Naive thymus-derived CD4-positive, alpha-beta T cell (primary cell): ENCODE measurements at regions not wholly inside any gene's neighbourhood (a gene's known extent, or its start where the extent isn't known, plus 50 kb on each side); places are given as distances from the start of the nearest gene placed in this dataset.

Experiments used
- ATAC-seq: fragments of 150-1000 bp; cut with Tn5 transposase; 2 replicates; pipeline ENCODE4 v1.10.0; 2021; ENCODE audit warnings: mild to moderate bottlenecking, moderate library complexity
- CTCF ChIA-PET: fragments of 350-600 bp; sonication (Branson Sonifier 250); formaldehyde crosslinking; loops from one replicate; lab custom pipeline; 2021; ENCODE audit warnings: antibody characterized with exemption; lab: Charles Lee
- POLR2A ChIA-PET: fragments of 350-600 bp; sonication (Branson Sonifier 250); formaldehyde crosslinking; loops from one replicate; lab custom pipeline; 2021; ENCODE audit warnings: antibody characterized with exemption, inconsistent platforms; lab: Charles Lee
- DNase-seq, 9 donors: peaks; one replicate each; pipeline versions ENCODE4 v3.0.0 to v3.0.0-alpha.2; 2020 to 2022; ENCODE audit warnings: mixed read lengths in 1 of 9
- H3K27ac ChIP-seq: one replicate; pipeline ENCODE4 v1.7.0; 2013; ENCODE audit warnings: mild to moderate bottlenecking, low read depth, low read length, moderate library complexity
- H3K27me3 ChIP-seq, 2 donors: one replicate each; pipeline ENCODE4 v1.7.0; 2013; ENCODE audit warnings: low read length in 2 of 2, mild to moderate bottlenecking in 2 of 2, moderate library complexity in 2 of 2; ENCODE audit not compliant: control insufficient read depth in 2 of 2, insufficient read depth in 2 of 2
- H3K36me3 ChIP-seq, 3 experiments: 1 replicate in 2 of 3; 2 replicates in 1 of 3; pipeline ENCODE4 v1.7.0; 2013; ENCODE audit warnings: low read length in 3 of 3, mild to moderate bottlenecking in 3 of 3, moderate library complexity in 1 of 3; ENCODE audit not compliant: insufficient read depth in 3 of 3, control insufficient read depth in 2 of 3
- H3K4me1 ChIP-seq, 2 donors: one replicate each; pipeline ENCODE4 v1.7.0; 2013; ENCODE audit warnings: low read length in 2 of 2, mild to moderate bottlenecking in 2 of 2, moderate library complexity in 1 of 2; ENCODE audit not compliant: control insufficient read depth in 2 of 2, insufficient read depth in 2 of 2
- H3K4me3 ChIP-seq: 2 replicates; pipeline ENCODE4 v1.7.0; 2013; ENCODE audit warnings: mild to moderate bottlenecking, low read length
- H3K9me3 ChIP-seq, 3 experiments: 1 replicate in 2 of 3; 2 replicates in 1 of 3; pipeline ENCODE4 v1.7.0; 2013; ENCODE audit warnings: low read length in 3 of 3; ENCODE audit not compliant: control insufficient read depth in 2 of 3
- H3K27ac Mint-ChIP-seq, 9 donors: one replicate each; pipeline ENCODE4 v1.8.0; 2020 to 2022; ENCODE audit warnings: mixed read lengths in 9 of 9, mild to moderate bottlenecking in 8 of 9, moderate library complexity in 5 of 9, inconsistent platforms in 2 of 9
- H3K27me3 Mint-ChIP-seq, 5 donors: one replicate each; pipeline ENCODE4 v1.8.0; 2021 to 2022; ENCODE audit warnings: mixed read lengths in 5 of 5, mild to moderate bottlenecking in 1 of 5
- H3K36me3 Mint-ChIP-seq, 5 donors: one replicate each; pipeline ENCODE4 v1.8.0; 2020 to 2022; ENCODE audit warnings: mixed read lengths in 5 of 5, mild to moderate bottlenecking in 3 of 5, inconsistent platforms in 1 of 5
- H3K4me1 Mint-ChIP-seq, 7 donors: one replicate each; pipeline ENCODE4 v1.8.0; 2020 to 2022; ENCODE audit warnings: mixed read lengths in 7 of 7, mild to moderate bottlenecking in 3 of 7, inconsistent platforms in 1 of 7
- H3K4me3 Mint-ChIP-seq, 10 donors: one replicate each; pipeline ENCODE4 v1.8.0; 2020 to 2022; ENCODE audit warnings: mild to moderate bottlenecking in 10 of 10, mixed read lengths in 10 of 10, moderate library complexity in 6 of 10, inconsistent platforms in 2 of 10
- H3K9me3 Mint-ChIP-seq, 11 donors: one replicate each; pipeline ENCODE4 v1.8.0; 2020 to 2022; ENCODE audit warnings: mixed read lengths in 11 of 11, mild to moderate bottlenecking in 4 of 11, inconsistent platforms in 1 of 11, moderate library complexity in 1 of 11
- intact Hi-C, 2 donors: fragments of 100-400 bp; cut with micrococcal nuclease; formaldehyde crosslinking; loops; one replicate each; pipeline ENCODE4 v1.15.1; 2023

DNA sequence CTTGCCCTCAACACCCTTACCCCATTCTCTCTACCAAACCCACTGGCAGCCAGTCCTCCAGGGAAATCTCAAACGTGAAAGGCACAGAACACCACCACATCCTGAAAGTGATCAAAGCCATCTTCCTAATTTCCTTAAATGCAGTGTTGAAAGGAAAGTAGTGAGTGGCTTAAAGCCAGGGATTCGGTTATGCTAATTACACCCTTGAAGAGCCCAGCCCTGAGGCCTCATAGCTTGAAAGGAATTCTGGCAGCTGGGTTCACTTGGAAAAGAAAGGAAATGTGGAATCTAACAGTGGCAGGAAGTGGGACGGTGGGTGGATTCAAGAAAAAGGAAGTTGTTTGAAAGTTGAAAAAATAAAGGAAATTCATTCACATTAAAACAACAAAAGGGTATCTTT lies 73.0 kb upstream of the FICD start:
- H3K9me3 ChIP-seq: no peaks in the 10 kb centered on the region
- DNase-seq (no peak), ATAC-seq (no peak)
- intact Hi-C loops: no loop called here
- Mint-ChIP-seq H3K27me3 (peaks cover 4 to 46% (median 40%) of the 10 kb centered on the region in 5 donors), H3K36me3 (peaks cover 0 to 4% (median 0%) of the 10 kb centered on the region in 5 donors), H3K9me3 (peaks cover 0 to 5% (median 0%) of the 10 kb centered on the region in 11 donors), H3K27ac (peak overlapping the region in 1 of 9 donors; percentile 28), H3K4me1 (peaks cover 0 to 4% (median 0%) of the 10 kb centered on the region in 7 donors), H3K4me3 (no peak overlapping the region)
- ChIA-PET POLR2A (no interaction called here), CTCF (no interaction called here)
- no peaks in the 10 kb centered on the region for H3K27me3 ChIP-seq
- no peak overlapping the region for H3K27ac ChIP-seq
- H3K36me3 ChIP-seq: no peaks in the 10 kb centered on the region
- H3K4me3 ChIP-seq: no peak overlapping the region
- H3K4me1 ChIP-seq: no peaks in the 10 kb centered on the region

DNA sequence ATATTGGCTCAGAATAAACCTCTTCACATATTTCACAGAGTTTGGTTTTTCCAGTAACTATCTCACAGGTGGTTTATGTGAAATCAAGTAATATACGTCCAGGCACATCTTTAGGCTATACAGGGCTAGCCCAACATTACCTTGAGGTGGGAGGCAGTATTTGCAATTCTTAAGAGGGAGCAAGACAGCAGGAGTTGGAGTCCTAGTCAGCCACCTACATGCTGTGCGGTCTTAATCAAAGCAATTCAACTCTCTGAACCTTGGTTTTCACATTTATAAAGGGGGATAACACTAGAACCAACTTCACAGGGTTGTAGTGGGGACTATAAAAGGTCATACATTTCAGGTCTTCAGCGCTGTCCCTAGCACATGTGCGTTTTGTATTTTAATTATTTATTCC lies 73.5 kb upstream of the FICD start:
- intact Hi-C loops: no loop called here
- H3K4me1 Mint-ChIP-seq: peaks cover 0 to 4% (median 0%) of the 10 kb centered on the region in 7 donors
- DNase-seq: no peak
- POLR2A ChIA-PET: no interaction called here
- peaks cover 0 to 4% (median 0%) of the 10 kb centered on the region in 5 donors for H3K36me3 Mint-ChIP-seq
- Histone ChIP-seq H3K4me3 (no peak overlapping the region), H3K27ac (no peak overlapping the region), H3K4me1 (no peaks in the 10 kb centered on the region), H3K9me3 (no peaks in the 10 kb centered on the region), H3K36me3 (no peaks in the 10 kb centered on the region), H3K27me3 (no peaks in the 10 kb centered on the region)
- H3K4me3 Mint-ChIP-seq: no peak overlapping the region
- no peak overlapping the region for H3K27ac Mint-ChIP-seq
- peaks cover 0 to 5% (median 0%) of the 10 kb centered on the region in 11 donors for H3K9me3 Mint-ChIP-seq
- CTCF ChIA-PET: no interaction called here
- peaks cover 0 to 41% (median 37%) of the 10 kb centered on the region in 5 donors for H3K27me3 Mint-ChIP-seq
- ATAC-seq: no peak

DNA sequence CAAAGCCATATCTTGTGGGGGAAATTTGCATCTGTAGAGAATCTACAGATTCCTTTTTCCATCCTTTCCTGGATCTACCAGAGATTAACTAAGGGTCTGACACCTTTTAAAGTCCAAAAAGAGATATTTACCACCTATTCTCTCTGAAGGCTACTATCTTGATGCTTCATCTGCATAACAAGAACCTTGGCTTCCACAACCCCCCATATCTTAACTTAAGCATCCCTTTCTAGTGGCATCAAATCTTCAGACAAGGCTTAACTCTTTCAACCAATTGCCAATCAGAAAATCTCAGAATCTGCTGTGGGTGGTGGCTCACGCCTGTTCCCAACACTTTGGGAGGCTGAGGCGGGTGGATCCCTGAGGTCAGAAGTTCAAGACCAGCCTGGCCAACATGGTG lies 74.3 kb upstream of the FICD start:
- H3K9me3 ChIP-seq: no peaks in the 10 kb centered on the region
- intact Hi-C loops: no loop called here
- H3K27me3 ChIP-seq: no peaks in the 10 kb centered on the region
- no peaks in the 10 kb centered on the region for H3K4me1 ChIP-seq
- Mint-ChIP-seq H3K9me3 (peaks cover 0 to 5% (median 0%) of the 10 kb centered on the region in 11 donors), H3K27me3 (peaks cover 0 to 43% (median 34%) of the 10 kb centered on the region in 5 donors), H3K27ac (no peak overlapping the region), H3K4me3 (no peak overlapping the region), H3K36me3 (peaks cover 0 to 4% (median 0%) of the 10 kb centered on the region in 5 donors), H3K4me1 (peaks cover 0 to 4% (median 0%) of the 10 kb centered on the region in 7 donors)
- ChIA-PET POLR2A (no interaction called here), CTCF (no interaction called here)
- DNase-seq: no peak
- H3K4me3 ChIP-seq: no peak overlapping the region
- no peak overlapping the region for H3K27ac ChIP-seq
- H3K36me3 ChIP-seq: no peaks in the 10 kb centered on the region
- no peak for ATAC-seq

DNA sequence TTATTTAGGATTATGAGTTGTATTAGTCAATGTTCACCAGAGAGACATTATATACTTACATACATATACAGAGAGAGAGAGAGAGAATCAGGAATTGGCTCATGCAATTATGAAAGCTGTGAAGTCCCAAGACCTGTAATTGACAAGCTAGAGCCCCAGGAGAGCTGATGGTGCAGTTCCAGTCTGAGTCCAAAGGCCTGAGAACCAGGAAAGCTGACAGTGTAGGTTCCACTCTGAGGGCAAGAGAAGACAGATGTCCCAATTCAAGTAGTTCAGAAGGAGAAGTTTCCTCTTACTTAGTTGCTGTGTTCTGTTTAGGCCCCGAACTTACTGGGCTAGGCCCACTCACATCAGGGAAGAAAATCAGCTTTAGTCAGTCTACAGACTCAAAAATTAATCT lies 76.4 kb upstream of the FICD start:
- Mint-ChIP-seq H3K9me3 (peaks cover 0 to 5% (median 0%) of the 10 kb centered on the region in 11 donors), H3K4me3 (no peak overlapping the region), H3K36me3 (peaks cover 0 to 4% (median 0%) of the 10 kb centered on the region in 5 donors), H3K27ac (no peak overlapping the region), H3K27me3 (peaks cover 0 to 38% (median 30%) of the 10 kb centered on the region in 5 donors), H3K4me1 (peaks cover 0 to 4% (median 0%) of the 10 kb centered on the region in 7 donors)
- Histone ChIP-seq H3K9me3 (no peaks in the 10 kb centered on the region), H3K27ac (no peak overlapping the region), H3K4me3 (no peak overlapping the region), H3K27me3 (no peaks in the 10 kb centered on the region), H3K4me1 (no peaks in the 10 kb centered on the region), H3K36me3 (no peaks in the 10 kb centered on the region)
- no peak for DNase-seq
- intact Hi-C loops: no loop called here
- CTCF ChIA-PET: no interaction called here
- no peak for ATAC-seq
- POLR2A ChIA-PET: no interaction called here

DNA sequence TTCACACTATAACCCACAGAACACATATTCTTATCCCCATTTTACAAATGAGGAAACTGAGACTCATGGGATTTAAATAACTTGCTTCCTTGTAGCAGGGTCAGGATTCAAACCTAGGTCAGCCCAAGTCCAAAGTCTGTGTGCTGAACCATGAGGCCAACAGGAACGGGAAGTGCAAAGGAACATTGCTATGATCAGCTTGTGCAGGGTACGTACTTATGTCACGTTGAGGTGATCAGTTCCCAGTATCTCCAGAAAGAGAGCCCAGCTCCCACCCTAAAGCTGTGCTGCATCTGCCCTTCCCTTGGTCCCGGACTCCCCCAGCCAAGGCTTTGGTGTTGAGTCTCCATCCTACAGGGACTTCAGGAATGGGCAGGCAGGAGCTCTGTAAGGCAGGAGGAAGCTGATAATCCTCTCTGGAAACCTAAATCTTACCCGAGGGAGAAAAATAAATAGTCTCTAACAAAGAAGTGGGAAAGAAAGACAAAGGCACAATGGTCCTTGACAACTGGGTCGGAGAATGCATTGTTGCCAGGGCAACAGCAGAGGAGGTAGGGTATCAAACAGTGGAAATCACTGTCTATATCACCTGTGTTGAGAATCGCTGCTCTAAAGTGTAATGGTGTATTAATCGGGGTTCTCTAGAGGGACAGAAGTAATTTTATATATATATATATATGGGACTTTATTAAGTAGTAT lies 82.5 kb upstream of the FICD start:
- no peak overlapping the region for H3K4me3 Mint-ChIP-seq
- Histone ChIP-seq H3K4me1 (no peaks in the 10 kb centered on the region), H3K9me3 (no peaks in the 10 kb centered on the region), H3K27me3 (no peaks in the 10 kb centered on the region), H3K27ac (no peak overlapping the region), H3K4me3 (no peak overlapping the region), H3K36me3 (no peaks in the 10 kb centered on the region)
- H3K27ac Mint-ChIP-seq: no peak overlapping the region
- no peak for ATAC-seq
- intact Hi-C loops: no loop called here
- H3K9me3 Mint-ChIP-seq: no peaks in the 10 kb centered on the region
- DNase-seq: no peak
- peaks cover 0 to 36% (median 16%) of the 10 kb centered on the region in 5 donors for H3K27me3 Mint-ChIP-seq
- POLR2A ChIA-PET: no interaction called here
- CTCF ChIA-PET: no interaction called here
- H3K36me3 Mint-ChIP-seq: no peaks in the 10 kb centered on the region
- H3K4me1 Mint-ChIP-seq: no peaks in the 10 kb centered on the region

DNA sequence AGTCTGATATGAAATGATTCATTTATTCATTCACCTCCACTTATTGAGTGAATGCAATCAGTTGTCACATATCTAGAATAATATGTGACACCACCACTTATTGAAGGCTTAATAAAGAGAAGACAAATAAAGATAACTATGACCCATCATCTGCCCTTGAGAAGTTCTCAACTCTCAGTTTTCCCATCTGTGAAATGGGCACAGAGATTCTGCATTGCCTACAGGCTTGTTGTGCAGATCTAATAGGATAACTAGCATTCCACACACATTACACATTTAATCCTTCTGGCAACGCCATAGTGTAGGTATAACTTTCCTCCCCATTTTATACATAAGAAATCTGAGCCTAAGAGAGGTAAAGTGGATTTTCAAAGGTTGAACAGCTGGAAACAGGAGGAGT lies 84.2 kb upstream of the FICD start:
- H3K4me1 ChIP-seq: no peaks in the 10 kb centered on the region
- no peak overlapping the region for H3K27ac ChIP-seq
- Mint-ChIP-seq H3K9me3 (no peaks in the 10 kb centered on the region), H3K27me3 (peaks cover 0 to 43% (median 15%) of the 10 kb centered on the region in 5 donors), H3K4me3 (no peak overlapping the region), H3K27ac (no peak overlapping the region), H3K36me3 (peaks cover 0 to 4% (median 0%) of the 10 kb centered on the region in 5 donors), H3K4me1 (no peaks in the 10 kb centered on the region)
- intact Hi-C loops: no loop called here
- CTCF ChIA-PET: no interaction called here
- H3K4me3 ChIP-seq: no peak overlapping the region
- no peak for DNase-seq
- no peaks in the 10 kb centered on the region for H3K9me3 ChIP-seq
- POLR2A ChIA-PET: no interaction called here
- H3K36me3 ChIP-seq: no peaks in the 10 kb centered on the region
- no peaks in the 10 kb centered on the region for H3K27me3 ChIP-seq
- ATAC-seq: no peak

DNA sequence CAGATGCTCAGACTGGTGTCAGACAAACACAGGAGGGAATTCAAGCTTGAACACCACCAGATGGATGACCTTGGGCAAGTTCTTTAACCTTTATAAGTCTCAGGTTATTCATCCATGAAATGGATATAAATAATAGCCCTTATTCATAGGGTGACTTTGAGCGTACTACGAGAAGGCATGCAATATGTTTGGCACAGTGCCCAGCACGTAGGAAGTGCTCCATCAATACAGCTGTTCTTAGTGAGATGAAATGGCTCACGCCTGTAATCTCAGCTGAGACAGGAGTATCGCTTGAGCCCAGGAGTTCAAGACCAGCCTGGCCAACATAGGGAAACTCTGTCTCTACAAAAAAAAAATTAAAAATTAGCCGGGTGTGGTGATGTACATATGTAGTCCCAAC lies 84.8 kb upstream of the FICD start:
- CTCF ChIA-PET: no interaction called here
- no peak overlapping the region for H3K27ac ChIP-seq
- DNase-seq: no peak
- Mint-ChIP-seq H3K27me3 (peaks cover 0 to 47% (median 18%) of the 10 kb centered on the region in 5 donors), H3K4me3 (no peak overlapping the region), H3K9me3 (no peaks in the 10 kb centered on the region), H3K27ac (no peak overlapping the region), H3K4me1 (no peaks in the 10 kb centered on the region), H3K36me3 (peaks cover 0 to 4% (median 0%) of the 10 kb centered on the region in 5 donors)
- ATAC-seq: no peak
- no peaks in the 10 kb centered on the region for H3K27me3 ChIP-seq
- POLR2A ChIA-PET: no interaction called here
- no peaks in the 10 kb centered on the region for H3K9me3 ChIP-seq
- no peaks in the 10 kb centered on the region for H3K36me3 ChIP-seq
- no peak overlapping the region for H3K4me3 ChIP-seq
- no peaks in the 10 kb centered on the region for H3K4me1 ChIP-seq
- intact Hi-C loops: no loop called here
